ENCODE measurements at regions not wholly inside any gene's neighbourhood (a gene's known extent, or its start where the extent isn't known, plus 50 kb on each side); places are given as distances from the start of the nearest gene placed in this dataset.

DNA sequence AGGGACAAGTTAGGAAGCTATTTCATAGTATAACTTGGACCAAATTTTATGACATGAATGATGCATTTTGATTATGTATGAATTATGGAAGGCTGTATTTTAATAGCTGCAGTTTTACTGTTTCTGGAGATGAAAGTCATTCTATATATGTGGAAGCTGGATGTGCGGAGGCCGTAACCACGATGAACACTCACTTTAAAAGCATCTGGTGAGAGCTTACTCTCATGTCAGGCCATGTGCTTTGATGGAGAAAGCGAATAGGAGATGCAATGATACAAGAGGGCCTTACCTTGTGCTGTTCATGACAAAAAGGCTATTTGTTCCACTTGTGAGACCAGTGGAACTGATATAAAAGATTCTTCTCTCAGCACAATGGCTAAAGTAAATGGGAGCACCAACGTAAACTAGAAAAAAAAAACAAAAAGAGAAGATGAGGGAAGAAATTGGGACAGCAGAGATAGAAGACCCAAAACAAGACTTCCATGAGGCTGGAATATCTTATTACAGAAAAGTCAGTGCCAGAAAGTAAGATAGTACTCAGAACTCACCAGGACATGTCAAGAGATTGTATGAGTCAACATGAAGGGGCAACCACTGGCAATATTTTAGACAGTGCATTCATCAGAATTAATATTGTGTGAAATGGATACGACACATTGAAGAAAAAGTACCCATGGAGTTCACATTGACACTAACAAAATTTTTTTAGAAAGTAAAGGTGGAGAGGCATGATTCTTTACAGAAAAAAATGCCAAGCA, 63.3 kb upstream of the GAB1 start:
- CTCF ChIA-PET: no interaction called here
- TF ChIP-seq, protein P1, sequence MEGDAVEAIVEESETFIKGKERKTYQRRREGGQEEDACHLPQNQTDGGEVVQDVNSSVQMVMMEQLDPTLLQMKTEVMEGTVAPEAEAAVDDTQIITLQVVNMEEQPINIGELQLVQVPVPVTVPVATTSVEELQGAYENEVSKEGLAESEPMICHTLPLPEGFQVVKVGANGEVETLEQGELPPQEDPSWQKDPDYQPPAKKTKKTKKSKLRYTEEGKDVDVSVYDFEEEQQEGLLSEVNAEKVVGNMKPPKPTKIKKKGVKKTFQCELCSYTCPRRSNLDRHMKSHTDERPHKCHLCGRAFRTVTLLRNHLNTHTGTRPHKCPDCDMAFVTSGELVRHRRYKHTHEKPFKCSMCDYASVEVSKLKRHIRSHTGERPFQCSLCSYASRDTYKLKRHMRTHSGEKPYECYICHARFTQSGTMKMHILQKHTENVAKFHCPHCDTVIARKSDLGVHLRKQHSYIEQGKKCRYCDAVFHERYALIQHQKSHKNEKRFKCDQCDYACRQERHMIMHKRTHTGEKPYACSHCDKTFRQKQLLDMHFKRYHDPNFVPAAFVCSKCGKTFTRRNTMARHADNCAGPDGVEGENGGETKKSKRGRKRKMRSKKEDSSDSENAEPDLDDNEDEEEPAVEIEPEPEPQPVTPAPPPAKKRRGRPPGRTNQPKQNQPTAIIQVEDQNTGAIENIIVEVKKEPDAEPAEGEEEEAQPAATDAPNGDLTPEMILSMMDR (IDR thresholded peaks at IDR 0.05; ENCODE audit: insufficient read depth, low read length, missing control alignments): no peak
- H3K4me3 ChIP-seq (ENCODE audit: low read depth, low read length): no peak overlapping the region
- DNase-seq (ENCODE audit: low read depth, low spot score): no peak
- POLR2A ChIA-PET: no interaction called here

GRCh38 chr4:143280861-143281260, 55.8 kb upstream of the GAB1 start:
- H3K4me3 ChIP-seq (ENCODE audit: low read depth, low read length): no peak overlapping the region
- POLR2A ChIA-PET: no interaction called here
- TF ChIP-seq, protein P1 (IDR thresholded peaks at IDR 0.05; ENCODE audit: insufficient read depth, low read length, missing control alignments): no peak
- no peak for DNase-seq (ENCODE audit: low read depth, low spot score)
- CTCF ChIA-PET: no interaction called here

GRCh38 chr4:143281507-143282190, 55.0 kb upstream of the GAB1 start:
- TF ChIP-seq, protein P1 (IDR thresholded peaks at IDR 0.05; ENCODE audit: insufficient read depth, low read length, missing control alignments): no peak
- DNase-seq (ENCODE audit: low read depth, low spot score): no peak
- no peak overlapping the region for H3K4me3 ChIP-seq (ENCODE audit: low read depth, low read length)
- POLR2A ChIA-PET: no interaction called here
- CTCF ChIA-PET: interaction anchor here (0.7 kb wide), 1 partner anchor 1787 kb away, joined by 3 read pairs; no protein-coding TSS in a partner anchor

- no peak for DNase-seq (ENCODE audit: low read depth, low spot score)
- POLR2A ChIA-PET: no interaction called here
- TF ChIP-seq, protein P1 (IDR thresholded peaks at IDR 0.05; ENCODE audit: insufficient read depth, low read length, missing control alignments): no peak
- CTCF ChIA-PET: no interaction called here
- no peak overlapping the region for H3K4me3 ChIP-seq (ENCODE audit: low read depth, low read length)
Measured at GRCh38 chr4:143282211-143282707, 54.4 kb upstream of the GAB1 start.

DNA sequence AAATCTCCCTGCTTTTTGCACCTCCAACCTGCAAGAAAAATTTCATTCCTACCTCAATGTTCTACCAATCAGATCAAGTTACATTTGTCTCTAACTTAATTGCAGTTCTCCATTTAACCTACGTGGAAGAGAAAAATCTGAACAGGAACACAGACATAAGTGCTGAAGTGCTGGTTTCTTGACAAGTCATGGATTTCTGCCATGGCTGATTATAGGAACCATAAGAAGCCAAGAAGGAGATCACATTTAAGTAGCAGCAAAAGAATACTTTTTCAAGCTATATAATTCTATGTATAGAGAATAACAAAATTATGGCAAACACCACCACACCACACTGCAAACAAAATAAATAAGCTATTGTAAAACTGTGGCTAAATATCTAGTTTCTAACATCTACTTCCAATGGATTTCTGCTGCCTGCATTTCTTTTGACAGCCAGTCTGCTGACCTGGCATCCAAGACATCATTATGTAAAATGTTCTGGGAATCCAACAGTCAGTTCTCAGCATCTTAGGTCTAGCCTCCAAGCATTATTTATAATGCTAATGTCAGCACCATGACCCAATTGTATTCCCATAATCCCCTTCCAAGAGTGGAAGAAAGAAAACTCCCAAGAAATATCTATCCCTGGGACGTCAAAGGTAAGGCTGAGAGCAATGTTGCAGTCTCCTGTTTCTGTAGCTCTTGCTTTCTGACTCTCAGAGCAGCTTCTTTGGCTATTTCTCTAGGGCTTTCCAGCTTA, 50.8 kb upstream of the GAB1 start:
- ChIA-PET CTCF (no interaction called here), POLR2A (no interaction called here)
- H3K4me3 ChIP-seq (ENCODE audit: low read depth, low read length): no peak overlapping the region
- no peak for DNase-seq (ENCODE audit: low read depth, low spot score)
- TF ChIP-seq, protein P1 (IDR thresholded peaks at IDR 0.05; ENCODE audit: insufficient read depth, low read length, missing control alignments): no peak

Data from AG04449 (cell line).